Activated CD8-positive, alpha-beta T cell treated with anti-CD3 and anti-CD28 coated beads for 36 hours (primary cell): ENCODE measurements at regions not wholly inside any gene's neighbourhood (a gene's known extent, or its start where the extent isn't known, plus 50 kb on each side); places are given as distances from the start of the nearest gene placed in this dataset.

Experiments
- ATAC-seq: fragments of 200-7000 bp; cut with Tn5 transposase; one replicate; pipeline ENCODE4 v1.10.0; 2021; ENCODE audit warnings: mild to moderate bottlenecking, moderate library complexity
- CTCF ChIA-PET: fragments of 350-600 bp; sonication (Branson Sonifier 250); formaldehyde crosslinking; loops from one replicate; lab custom pipeline; 2021; ENCODE audit warnings: antibody characterized with exemption; lab: Charles Lee
- POLR2A ChIA-PET: fragments of 350-600 bp; sonication (Branson Sonifier 250); formaldehyde crosslinking; loops from one replicate; lab custom pipeline; 2021; ENCODE audit warnings: antibody characterized with exemption; lab: Charles Lee
- DNase-seq: peaks from one replicate; pipeline ENCODE4 v3.0.0-alpha.2; 2020
- H3K27ac Mint-ChIP-seq: one replicate; pipeline ENCODE4 v1.8.0; 2021; ENCODE audit warnings: mild to moderate bottlenecking, mixed read lengths
- H3K27me3 Mint-ChIP-seq: one replicate; pipeline ENCODE4 v1.8.0; 2021; ENCODE audit warnings: mixed read lengths
- H3K36me3 Mint-ChIP-seq: one replicate; pipeline ENCODE4 v1.8.0; 2021; ENCODE audit warnings: low read depth, mixed read lengths
- H3K4me1 Mint-ChIP-seq: one replicate; pipeline ENCODE4 v1.8.0; 2021; ENCODE audit warnings: low read depth, mixed read lengths
- H3K4me3 Mint-ChIP-seq: one replicate; pipeline ENCODE4 v1.8.0; 2021; ENCODE audit warnings: mild to moderate bottlenecking, moderate library complexity, mixed read lengths
- H3K9me3 Mint-ChIP-seq: one replicate; pipeline ENCODE4 v1.8.0; 2021; ENCODE audit warnings: mixed read lengths
- intact Hi-C: fragments of 100-400 bp; cut with micrococcal nuclease; formaldehyde crosslinking; loops from one replicate; pipeline ENCODE4 v1.10.0; 2022
- TF ChIP-seq, protein P1 (sequence below): fragments of 200-600 bp; IDR thresholded peaks from one replicate; pipeline ENCODE4 v1.8.0; 2022; ENCODE audit warnings: antibody characterized with exemption, mild to moderate bottlenecking

DNA sequence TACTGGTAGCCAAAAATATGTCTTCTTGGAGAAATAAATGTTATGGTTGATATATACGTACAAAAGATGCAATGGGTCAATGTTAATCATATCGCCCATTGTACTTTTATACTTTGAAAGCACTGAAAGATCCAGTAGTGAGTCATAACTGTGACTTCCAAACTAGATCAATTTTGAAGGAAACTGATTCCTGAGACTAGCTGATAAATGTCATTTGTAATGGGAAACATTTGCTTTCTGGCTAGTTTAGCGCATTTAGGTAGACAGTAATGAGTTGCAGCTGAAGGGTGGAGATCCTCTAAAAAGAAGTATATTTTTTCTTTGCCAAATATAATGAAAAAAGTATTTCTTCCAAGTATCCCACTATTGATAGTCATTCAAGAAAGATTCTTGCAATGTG is 53.5 kb upstream of the ARHGAP21 start:
- no peak for ATAC-seq

DNA sequence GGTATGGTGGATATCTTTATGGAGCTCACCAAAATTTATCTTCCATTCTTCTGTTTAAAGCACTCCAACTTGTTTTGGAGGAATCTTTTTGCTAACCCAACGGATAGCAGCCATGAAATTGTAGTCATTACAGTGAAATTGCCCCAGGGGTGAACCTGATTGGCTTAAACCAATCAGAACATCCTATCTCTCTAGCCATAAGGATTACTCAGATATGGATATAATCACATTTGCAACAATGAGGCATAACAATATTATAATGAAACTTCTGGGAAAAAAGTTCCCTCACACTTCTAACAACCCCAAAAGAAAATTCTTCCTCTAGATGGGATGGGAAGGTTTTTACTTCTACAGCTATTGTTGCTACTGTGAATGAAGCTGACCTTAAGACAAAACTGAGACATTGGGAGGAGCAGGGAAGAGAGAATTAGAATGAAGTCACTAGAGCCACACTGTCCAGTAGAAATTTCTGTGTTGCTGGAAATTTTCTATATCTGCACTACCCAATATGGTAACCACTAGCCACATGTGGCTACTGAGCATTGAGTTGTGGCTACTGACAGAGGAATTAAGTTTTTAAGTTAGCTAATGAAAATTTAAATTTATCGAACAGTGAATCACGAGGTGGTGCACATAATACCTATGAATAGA is 50.4 kb upstream of the ARHGAP21 start:
- intact Hi-C loops: no loop called here
- no peaks in the 10 kb centered on the region for H3K9me3 Mint-ChIP-seq
- TF ChIP-seq, protein P1, sequence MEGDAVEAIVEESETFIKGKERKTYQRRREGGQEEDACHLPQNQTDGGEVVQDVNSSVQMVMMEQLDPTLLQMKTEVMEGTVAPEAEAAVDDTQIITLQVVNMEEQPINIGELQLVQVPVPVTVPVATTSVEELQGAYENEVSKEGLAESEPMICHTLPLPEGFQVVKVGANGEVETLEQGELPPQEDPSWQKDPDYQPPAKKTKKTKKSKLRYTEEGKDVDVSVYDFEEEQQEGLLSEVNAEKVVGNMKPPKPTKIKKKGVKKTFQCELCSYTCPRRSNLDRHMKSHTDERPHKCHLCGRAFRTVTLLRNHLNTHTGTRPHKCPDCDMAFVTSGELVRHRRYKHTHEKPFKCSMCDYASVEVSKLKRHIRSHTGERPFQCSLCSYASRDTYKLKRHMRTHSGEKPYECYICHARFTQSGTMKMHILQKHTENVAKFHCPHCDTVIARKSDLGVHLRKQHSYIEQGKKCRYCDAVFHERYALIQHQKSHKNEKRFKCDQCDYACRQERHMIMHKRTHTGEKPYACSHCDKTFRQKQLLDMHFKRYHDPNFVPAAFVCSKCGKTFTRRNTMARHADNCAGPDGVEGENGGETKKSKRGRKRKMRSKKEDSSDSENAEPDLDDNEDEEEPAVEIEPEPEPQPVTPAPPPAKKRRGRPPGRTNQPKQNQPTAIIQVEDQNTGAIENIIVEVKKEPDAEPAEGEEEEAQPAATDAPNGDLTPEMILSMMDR: no peak
- H3K36me3 Mint-ChIP-seq: no peaks in the 10 kb centered on the region
- H3K4me3 Mint-ChIP-seq: no peak overlapping the region
- no peak for ATAC-seq
- no peak for DNase-seq
- ChIA-PET POLR2A (no interaction called here), CTCF (no interaction called here)
- no peaks in the 10 kb centered on the region for H3K27me3 Mint-ChIP-seq
- peaks cover 12% of the 10 kb centered on the region for H3K4me1 Mint-ChIP-seq
- H3K27ac Mint-ChIP-seq: no peak overlapping the region

More for the DNA sequence above, 53.5 kb upstream of the ARHGAP21 start:
- DNase-seq: no peak
- intact Hi-C loops: no loop called here
- Mint-ChIP-seq H3K27me3 (no peaks in the 10 kb centered on the region), H3K4me3 (no peak overlapping the region), H3K36me3 (no peaks in the 10 kb centered on the region), H3K27ac (no peak overlapping the region), H3K9me3 (no peaks in the 10 kb centered on the region), H3K4me1 (peaks cover 12% of the 10 kb centered on the region)
- POLR2A ChIA-PET: no interaction called here
- CTCF ChIA-PET: no interaction called here
- TF ChIP-seq, protein P1: no peak
